ENCODE measurements at regions not wholly inside any gene's neighbourhood (a gene's known extent, or its start where the extent isn't known, plus 50 kb on each side); places are given as distances from the start of the nearest gene placed in this dataset.

- no peak for TF ChIP-seq CTCF (IDR thresholded peaks at IDR 0.05; ENCODE audit: low read depth, low read length)
- no peak for TF ChIP-seq EZH2phosphoT487 (IDR thresholded peaks at IDR 0.05; ENCODE audit: low read depth)
These were observed 356.4 kb upstream of the RASGRP1 start for GRCh38 chr15:38920966-38921365.

Data from OCI-LY3 (cell line).